ENCODE measurements at regions not wholly inside any gene's neighbourhood (a gene's known extent, or its start where the extent isn't known, plus 50 kb on each side); places are given as distances from the start of the nearest gene placed in this dataset.

GRCh38 chr22:47228767-47229166, 466.3 kb downstream of the TBC1D22A start:
- Histone ChIP-seq H3K9me2 (replicated peaks; ENCODE audit: insufficient read depth, low read length) (no peaks in the 10 kb centered on the region), H3K79me2 (ENCODE audit: low read length) (no peaks in the 10 kb centered on the region), H4K20me1 (ENCODE audit: insufficient read depth, low read length) (no peaks in the 10 kb centered on the region), H3K4me3 (ENCODE audit: low read length) (no peak overlapping the region), H3K4me1 (ENCODE audit: low read length) (no peaks in the 10 kb centered on the region), H3K36me3 (replicated peaks; ENCODE audit: insufficient read depth, low read length) (no peaks in the 10 kb centered on the region), H2AFZ (ENCODE audit: low read length) (no peak overlapping the region), H3K27me3 (replicated peaks; ENCODE audit: insufficient read depth, low read length) (no peaks in the 10 kb centered on the region), H3K9me3 (replicated peaks; ENCODE audit: insufficient read depth, low read length) (no peaks in the 10 kb centered on the region), H3K27ac (ENCODE audit: low read length) (no peak overlapping the region), H3K4me2 (ENCODE audit: low read depth, low read length) (no peak overlapping the region), H3F3A (ENCODE audit: insufficient read depth, low read length) (no peaks in the 10 kb centered on the region), H3K9ac (ENCODE audit: low read length) (no peak overlapping the region)
- no peak for DNase-seq
- no peak for TF ChIP-seq EZH2phosphoT487 (IDR thresholded peaks at IDR 0.05; ENCODE audit: low read length)

DNA sequence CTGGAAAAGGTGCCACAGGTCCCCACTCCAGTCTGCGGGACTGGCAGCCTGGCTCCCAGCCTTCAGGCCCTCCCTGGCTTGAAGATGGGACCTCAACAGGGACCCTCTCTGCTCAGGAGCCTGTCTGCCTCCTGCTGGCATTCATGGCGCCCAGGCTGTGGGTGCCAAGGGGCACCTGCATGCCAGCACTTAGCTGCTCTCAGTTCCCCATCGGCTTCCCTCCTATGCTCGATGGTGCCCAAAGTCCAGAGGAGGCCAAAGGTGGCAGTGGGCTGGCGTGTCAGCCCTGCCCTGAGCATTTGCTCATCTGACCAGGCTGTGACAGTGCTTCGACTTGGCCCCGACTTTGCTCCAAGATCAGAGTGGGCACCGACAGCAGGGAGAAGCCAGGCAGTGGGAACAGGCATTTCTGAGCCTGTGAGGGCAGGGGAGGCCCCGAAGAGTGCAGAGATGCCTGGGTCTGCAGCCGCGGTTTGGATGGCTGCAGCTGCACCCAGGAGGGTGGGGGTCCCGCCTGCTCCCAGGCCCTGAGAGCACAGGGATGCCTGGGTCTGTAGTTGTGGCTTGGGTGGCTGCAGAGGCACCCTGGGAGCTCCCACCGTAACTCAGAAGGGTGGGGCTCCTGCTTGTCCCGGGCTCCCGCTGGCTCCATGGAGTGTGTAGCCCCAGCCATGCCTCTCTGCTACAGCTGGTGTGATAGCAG, 463.6 kb downstream of the TBC1D22A start:
- TF ChIP-seq EZH2 (optimal IDR thresholded peaks at IDR 0.05; ENCODE audit: low read depth, low read length), result no peak
- no peak for TF ChIP-seq EZH2phosphoT487 (IDR thresholded peaks at IDR 0.05; ENCODE audit: low read length)
- no peak for TF ChIP-seq CTCF (IDR thresholded peaks at IDR 0.05; ENCODE audit: low read length)
- Histone ChIP-seq H3F3A (ENCODE audit: insufficient read depth, low read length) (no peaks in the 10 kb centered on the region), H3K4me2 (ENCODE audit: low read depth, low read length) (no peak overlapping the region), H3K27me3 (replicated peaks; ENCODE audit: insufficient read depth, low read length) (no peaks in the 10 kb centered on the region), H3K79me2 (ENCODE audit: low read length) (no peaks in the 10 kb centered on the region), H3K27ac (ENCODE audit: low read length) (no peak overlapping the region), H4K20me1 (ENCODE audit: insufficient read depth, low read length) (no peaks in the 10 kb centered on the region), H3K9me3 (replicated peaks; ENCODE audit: insufficient read depth, low read length) (no peaks in the 10 kb centered on the region), H3K36me3 (replicated peaks; ENCODE audit: insufficient read depth, low read length) (no peaks in the 10 kb centered on the region), H3K4me1 (ENCODE audit: low read length) (no peaks in the 10 kb centered on the region), H3K9ac (ENCODE audit: low read length) (no peak overlapping the region), H3K9me2 (replicated peaks; ENCODE audit: insufficient read depth, low read length) (no peaks in the 10 kb centered on the region), H3K4me3 (ENCODE audit: low read length) (no peak overlapping the region), H2AFZ (ENCODE audit: low read length) (no peak overlapping the region)
- no peak for DNase-seq

DNA sequence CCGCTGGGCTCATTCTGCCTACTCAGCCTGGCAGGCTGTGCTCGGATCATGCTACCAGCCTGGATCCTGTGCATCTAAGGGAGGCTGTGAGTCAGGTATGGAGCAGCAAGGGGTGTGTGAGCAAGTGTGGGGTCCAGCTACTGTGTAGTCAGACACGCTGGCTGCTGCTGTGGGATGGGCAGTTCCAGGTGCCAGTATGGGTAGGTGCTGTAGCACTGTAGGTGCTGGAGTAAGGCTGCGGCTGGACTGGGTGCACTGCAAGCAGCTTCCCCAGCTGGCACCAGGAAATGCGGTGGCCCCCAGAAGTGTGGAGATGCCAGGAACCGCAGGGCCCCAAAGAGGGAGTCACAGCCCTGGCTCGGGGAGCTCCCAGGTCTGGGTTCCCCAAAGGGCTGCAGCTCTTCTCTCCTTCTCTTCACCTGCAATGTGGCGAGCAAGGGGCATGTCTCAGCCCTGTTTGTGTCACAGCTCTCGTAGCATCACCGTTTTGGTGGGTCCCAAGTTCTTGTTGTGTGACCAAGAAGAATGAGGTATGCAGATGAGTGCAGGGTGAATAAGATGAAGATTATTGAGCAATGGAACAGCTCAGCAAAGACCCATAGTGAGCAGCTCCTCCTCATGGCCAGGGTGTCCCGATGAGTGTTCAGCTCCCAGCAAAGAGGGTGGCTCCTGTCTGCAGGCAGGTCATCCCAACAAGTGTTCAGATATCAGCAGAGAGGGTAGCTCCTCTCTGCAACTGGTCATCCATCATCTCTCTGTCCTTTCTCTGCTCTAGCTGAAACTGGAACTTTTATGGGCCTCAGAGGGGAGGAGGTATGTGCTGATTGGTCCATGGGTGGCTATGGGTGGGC, 462.9 kb downstream of the TBC1D22A start:
- Histone ChIP-seq H3K9me2 (replicated peaks; ENCODE audit: insufficient read depth, low read length) (no peaks in the 10 kb centered on the region), H3K27ac (ENCODE audit: low read length) (no peak overlapping the region), H2AFZ (ENCODE audit: low read length) (no peak overlapping the region), H3K36me3 (replicated peaks; ENCODE audit: insufficient read depth, low read length) (no peaks in the 10 kb centered on the region), H3F3A (ENCODE audit: insufficient read depth, low read length) (no peaks in the 10 kb centered on the region), H3K4me3 (ENCODE audit: low read length) (no peak overlapping the region), H4K20me1 (ENCODE audit: insufficient read depth, low read length) (no peaks in the 10 kb centered on the region), H3K4me2 (ENCODE audit: low read depth, low read length) (no peak overlapping the region), H3K9me3 (replicated peaks; ENCODE audit: insufficient read depth, low read length) (no peaks in the 10 kb centered on the region), H3K27me3 (replicated peaks; ENCODE audit: insufficient read depth, low read length) (no peaks in the 10 kb centered on the region), H3K9ac (ENCODE audit: low read length) (no peak overlapping the region), H3K79me2 (ENCODE audit: low read length) (no peaks in the 10 kb centered on the region), H3K4me1 (ENCODE audit: low read length) (no peaks in the 10 kb centered on the region)
- TF ChIP-seq EZH2phosphoT487 (IDR thresholded peaks at IDR 0.05; ENCODE audit: low read length), result no peak
- no peak for TF ChIP-seq EZH2 (optimal IDR thresholded peaks at IDR 0.05; ENCODE audit: low read depth, low read length)
- TF ChIP-seq CTCF (IDR thresholded peaks at IDR 0.05; ENCODE audit: low read length), result no peak
- DNase-seq, result no peak

Data from MM.1S (cell line).